Activated T-cell treated with anti-CD3 and anti-CD28 coated beads for 4 hours (primary cell): ENCODE measurements at regions not wholly inside any gene's neighbourhood (a gene's known extent, or its start where the extent isn't known, plus 50 kb on each side); places are given as distances from the start of the nearest gene placed in this dataset.

Experiments
- DNase-seq: peaks from one replicate; pipeline ENCODE4 v3.0.0-alpha.2; 2020

GRCh38 chr3:28649266-28649665, 300.6 kb upstream of the AZI2 start:
- no peak for DNase-seq

- no peak for DNase-seq
Measured at GRCh38 chr3:28651159-28651558, 302.5 kb upstream of the AZI2 start.

GRCh38 chr3:28664123-28664522, 315.5 kb upstream of the AZI2 start:
- no peak for DNase-seq

- DNase-seq = peak; percentile 15
Measured at GRCh38 chr3:28667646-28668621, 319.3 kb upstream of the AZI2 start.

- DNase-seq = no peak
Measured at GRCh38 chr3:28669870-28670269, 321.2 kb upstream of the AZI2 start.

- DNase-seq = no peak
Measured at GRCh38 chr3:28672406-28672805, 323.8 kb upstream of the AZI2 start.

- no peak for DNase-seq
Measured at GRCh38 chr3:28673446-28673845, 324.8 kb upstream of the AZI2 start.

GRCh38 chr3:28674212-28674611, 325.6 kb upstream of the AZI2 start:
- no peak for DNase-seq

- DNase-seq = no peak
Measured at GRCh38 chr3:28677581-28677980, 329.0 kb upstream of the AZI2 start.

GRCh38 chr3:28678086-28678485, 329.5 kb upstream of the AZI2 start:
- no peak for DNase-seq

- DNase-seq = no peak
Measured at GRCh38 chr3:28680050-28680449, 331.4 kb upstream of the AZI2 start.

GRCh38 chr3:28682121-28682520, 333.5 kb upstream of the AZI2 start:
- DNase-seq = no peak

- DNase-seq = no peak
Measured at GRCh38 chr3:28690176-28690575, 341.6 kb upstream of the AZI2 start.

- no peak for DNase-seq
Measured at GRCh38 chr3:28698706-28699105, 350.1 kb upstream of the AZI2 start.

GRCh38 chr3:28699283-28699682, 350.7 kb upstream of the AZI2 start:
- no peak for DNase-seq

- no peak for DNase-seq
Measured at GRCh38 chr3:28700728-28701127, 352.1 kb upstream of the AZI2 start.

GRCh38 chr3:28703843-28704242, 355.2 kb upstream of the AZI2 start:
- no peak for DNase-seq

GRCh38 chr3:28711293-28711692, 362.7 kb upstream of the AZI2 start:
- no peak for DNase-seq

GRCh38 chr3:28716939-28717338, 368.3 kb upstream of the AZI2 start:
- no peak for DNase-seq

GRCh38 chr3:28718074-28718849, 369.6 kb upstream of the AZI2 start:
- DNase-seq = no peak

GRCh38 chr3:28726840-28727239, 378.2 kb upstream of the AZI2 start:
- no peak for DNase-seq

GRCh38 chr3:28727307-28727706, 378.7 kb upstream of the AZI2 start:
- no peak for DNase-seq

- DNase-seq = no peak
Measured at GRCh38 chr3:28738425-28738824, 389.8 kb upstream of the AZI2 start.

- no peak for DNase-seq
Measured at GRCh38 chr3:28739647-28740046, 391.0 kb upstream of the AZI2 start.
